GM21360 (cell line): ENCODE measurements at regions not wholly inside any gene's neighbourhood (a gene's known extent, or its start where the extent isn't known, plus 50 kb on each side); places are given as distances from the start of the nearest gene placed in this dataset.

Source experiments
- ATAC-seq: cut with Tn5 transposase; IDR thresholded peaks from one replicate; pipeline ENCODE4 v1.9.1; 2021; ENCODE audit warnings: mild to moderate bottlenecking, moderate library complexity; ENCODE audit not compliant: unreplicated experiment

DNA sequence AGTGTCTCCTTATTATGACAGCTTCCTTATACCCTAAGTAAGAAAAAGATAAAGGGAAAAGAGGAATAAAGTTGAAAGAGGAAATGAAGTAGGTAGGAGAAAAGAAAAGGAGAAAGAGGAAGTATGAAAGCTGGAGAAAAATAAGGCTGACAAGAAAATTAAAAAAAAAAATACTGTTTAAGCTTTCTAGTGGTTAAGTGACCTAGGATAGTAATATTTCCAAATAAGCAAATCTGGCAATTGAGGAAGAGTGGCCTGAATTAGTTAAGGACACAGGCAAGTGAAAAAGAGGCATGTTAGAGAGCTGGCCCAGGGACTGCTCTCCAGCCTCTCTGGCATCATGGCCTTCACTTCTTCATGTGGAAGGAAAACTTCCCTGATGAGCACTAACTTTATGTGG lies 76.5 kb upstream of the ADGRF1 start:
- ATAC-seq = no peak

DNA sequence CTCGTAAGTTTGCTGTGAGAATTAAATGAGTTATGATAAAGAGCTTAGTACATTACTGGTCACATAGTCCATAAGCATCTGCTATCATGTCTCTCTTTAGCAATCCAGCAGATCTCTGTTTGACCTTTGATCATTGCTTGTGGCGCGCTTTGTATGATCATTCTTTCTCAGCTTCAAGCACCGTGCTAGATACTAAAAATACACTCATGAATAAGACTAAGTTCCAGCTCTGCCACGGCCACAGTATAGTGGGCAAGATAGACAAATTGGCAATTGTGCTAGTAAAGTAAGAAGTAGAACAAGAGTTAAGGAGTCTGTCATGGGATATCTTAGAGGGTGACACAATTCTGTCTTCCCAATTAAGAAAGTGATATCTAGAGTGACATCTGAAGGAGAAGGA lies 75.2 kb upstream of the ADGRF1 start:
- ATAC-seq = no peak

DNA sequence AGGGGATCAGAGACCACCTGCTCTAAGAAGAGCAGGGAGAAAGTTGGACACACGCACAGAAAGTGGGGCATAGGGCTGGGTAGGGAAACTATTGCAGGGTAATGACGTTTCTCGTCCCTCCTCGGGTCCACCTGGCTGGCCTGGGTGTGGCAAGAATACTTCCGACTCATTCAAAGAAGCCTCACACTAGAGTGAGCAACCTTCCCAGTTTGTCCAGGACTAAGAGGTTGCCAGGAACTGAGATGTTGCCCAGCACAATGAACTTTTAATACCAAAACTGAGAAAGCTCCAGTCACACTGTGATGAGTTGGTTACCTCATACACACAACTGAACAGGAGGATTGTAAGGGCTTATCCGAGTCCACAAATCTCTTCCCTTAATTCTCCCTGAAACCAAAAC lies 74.5 kb upstream of the ADGRF1 start:
- ATAC-seq = no peak

DNA sequence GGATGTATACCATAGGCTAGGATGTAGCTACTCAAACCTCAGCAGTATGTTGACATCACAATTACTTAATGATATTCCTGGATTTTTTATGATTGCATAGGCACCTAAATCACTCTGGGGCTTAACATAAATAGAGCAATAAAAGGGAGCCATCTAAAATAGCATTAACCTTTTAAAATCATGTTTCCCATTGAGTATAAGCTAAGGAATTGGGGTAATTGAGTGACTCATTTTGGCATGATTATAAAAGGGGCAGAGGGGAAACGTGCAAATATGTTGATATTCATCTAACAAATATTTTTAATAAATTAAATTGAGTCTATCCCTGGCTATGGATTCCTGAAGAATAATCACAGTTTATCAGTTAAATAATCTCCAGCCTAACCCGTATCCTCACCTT lies 74.0 kb upstream of the ADGRF1 start:
- ATAC-seq = no peak

DNA sequence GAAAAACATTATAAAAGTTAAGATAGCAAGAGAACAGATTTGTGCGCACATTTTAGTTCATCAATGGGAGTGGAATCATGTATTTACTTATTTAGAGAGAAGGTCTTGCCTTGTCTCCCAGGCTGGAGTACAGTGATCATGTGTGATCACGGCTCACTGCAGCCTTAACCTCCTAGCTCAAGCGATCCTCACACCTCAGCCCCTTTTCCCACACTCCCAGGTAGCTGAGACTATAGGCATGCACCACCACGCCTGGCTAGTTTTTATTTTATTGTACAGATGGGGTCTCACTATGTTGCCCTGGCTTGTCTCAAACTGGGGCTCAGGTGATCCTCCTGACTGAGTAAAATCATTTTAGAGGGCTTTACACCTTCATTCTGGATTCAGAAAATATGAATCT lies 72.3 kb upstream of the ADGRF1 start:
- no peak for ATAC-seq

DNA sequence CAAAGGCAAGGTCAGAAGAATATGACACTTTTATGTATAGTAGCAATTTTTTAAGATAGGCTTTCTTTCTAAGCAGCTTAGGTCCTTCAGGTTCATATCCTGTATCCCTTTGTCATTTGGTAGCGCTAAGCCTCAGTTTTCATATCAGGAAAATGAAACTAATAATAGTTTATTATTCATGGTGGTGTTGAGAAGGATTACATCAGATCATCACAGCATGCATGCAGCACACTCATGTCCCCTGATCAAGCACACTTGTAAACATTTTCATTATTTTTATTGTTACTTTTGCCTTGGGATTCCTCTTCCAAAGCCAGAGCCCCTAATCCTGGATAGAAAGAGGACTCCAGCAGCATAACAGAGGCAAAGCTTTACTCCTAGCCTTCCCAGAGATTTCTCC lies 70.2 kb upstream of the ADGRF1 start:
- ATAC-seq = no peak

DNA sequence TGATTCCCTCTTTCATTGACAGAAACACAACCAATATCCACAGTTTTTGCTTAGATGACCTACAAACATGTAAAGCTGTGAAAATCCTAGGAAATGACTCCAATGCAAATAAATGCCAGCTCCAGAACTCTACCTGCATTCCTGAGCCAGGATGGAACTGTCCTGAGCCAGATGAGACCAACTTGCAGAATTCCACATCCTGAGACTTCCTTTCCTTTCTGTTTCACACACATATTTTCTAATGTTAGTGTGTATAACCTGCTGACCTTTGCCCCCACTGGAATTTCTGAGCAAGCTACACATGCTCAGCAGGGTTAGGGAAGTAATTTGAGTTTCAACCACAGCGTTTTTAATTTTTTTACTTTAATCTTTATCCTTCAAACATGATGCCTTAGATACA lies 69.6 kb upstream of the ADGRF1 start:
- ATAC-seq = no peak

DNA sequence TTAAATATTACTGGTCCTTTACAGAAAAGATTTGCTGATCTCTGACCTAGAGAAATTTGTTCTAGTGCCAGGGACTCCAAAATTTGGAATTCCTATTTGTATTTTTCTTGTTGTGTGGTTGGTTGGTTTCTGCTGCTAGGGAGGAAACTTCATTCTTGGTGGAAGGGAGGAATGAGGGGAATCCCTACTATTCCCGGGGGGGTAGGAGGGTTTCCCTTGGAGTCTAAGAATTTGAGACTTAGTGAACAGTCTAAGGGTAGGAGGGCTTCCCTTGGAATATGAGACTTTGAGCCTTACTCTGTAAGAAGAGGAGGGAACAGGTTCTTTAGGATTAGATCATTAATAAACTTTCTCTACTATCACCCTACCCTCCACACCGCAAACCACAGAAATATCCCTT lies 67.1 kb upstream of the ADGRF1 start:
- no peak for ATAC-seq

DNA sequence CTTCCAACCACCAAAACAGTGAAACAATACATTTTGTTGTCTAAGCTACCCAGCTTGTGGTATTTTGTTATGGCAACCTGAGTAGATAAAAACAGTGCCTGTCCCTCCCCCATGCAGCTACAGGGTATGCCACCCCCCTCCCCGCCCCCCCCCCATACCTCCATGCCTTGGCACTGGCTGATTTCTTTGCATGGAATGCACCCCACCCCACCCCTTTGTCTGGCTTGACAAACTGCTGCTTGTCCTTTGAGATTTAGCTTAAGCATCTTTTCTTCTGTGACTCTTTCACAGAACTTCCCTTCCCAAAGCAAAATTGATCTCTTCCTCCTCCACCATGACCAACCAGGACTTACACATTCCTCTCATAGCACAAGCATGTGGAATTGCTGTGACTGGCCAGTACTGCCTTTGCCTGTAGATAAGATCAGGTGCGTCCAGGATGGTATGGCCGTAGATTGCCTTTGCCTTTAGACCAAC lies 64.6 kb upstream of the ADGRF1 start:
- ATAC-seq = no peak

DNA sequence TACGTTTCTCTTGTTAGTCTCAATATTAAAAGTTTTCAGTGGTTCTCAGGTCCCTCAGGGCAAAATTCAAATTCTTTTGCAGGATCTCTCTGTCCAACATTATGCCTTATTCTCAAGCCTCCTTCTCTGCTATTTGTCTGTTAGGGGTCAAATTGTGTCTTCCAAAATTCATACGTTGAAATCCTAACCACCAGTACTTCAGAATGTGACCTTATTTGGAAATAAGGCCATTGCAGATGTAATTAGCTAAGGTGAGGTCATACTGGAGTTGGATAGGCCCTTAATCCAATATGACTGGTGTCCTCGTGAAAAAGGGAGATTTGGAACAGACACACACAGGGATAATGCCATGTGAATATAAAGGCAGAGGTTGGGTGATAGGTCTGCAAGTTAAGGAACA lies 64.1 kb upstream of the ADGRF1 start:
- no peak for ATAC-seq

DNA sequence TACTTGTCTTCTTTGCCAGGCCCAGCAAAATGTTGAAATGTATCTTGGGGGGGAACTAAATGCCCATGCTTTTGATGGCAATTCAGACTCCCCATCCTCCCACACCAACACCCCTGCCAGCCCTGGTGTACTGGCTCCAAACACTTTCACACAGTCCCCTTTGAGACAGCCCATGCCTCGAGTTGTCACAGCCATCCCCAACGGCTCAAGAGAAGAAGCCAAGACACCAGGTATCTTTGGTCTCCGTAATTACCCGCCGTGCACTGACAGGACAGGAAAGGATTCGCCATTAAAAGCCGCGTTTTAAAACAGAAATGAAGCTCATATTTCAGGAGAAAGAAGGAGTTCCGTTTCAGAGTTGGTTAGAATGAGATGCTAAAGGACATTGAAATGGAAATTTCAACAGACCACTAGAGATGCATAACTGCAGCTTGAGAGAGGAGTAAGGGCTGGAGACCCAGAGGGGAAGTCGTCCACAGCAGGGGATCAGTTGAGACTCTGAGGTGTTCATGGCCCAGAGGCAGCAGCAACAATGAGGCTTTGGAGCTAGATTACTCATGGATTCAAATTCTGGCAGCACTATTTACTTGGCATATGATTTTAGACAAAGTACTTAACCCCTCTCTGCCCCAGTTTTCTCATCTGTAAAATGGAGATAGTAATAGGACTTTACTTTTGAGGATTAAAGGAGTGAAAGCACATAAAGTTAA lies 63.5 kb upstream of the ADGRF1 start:
- ATAC-seq = no peak

DNA sequence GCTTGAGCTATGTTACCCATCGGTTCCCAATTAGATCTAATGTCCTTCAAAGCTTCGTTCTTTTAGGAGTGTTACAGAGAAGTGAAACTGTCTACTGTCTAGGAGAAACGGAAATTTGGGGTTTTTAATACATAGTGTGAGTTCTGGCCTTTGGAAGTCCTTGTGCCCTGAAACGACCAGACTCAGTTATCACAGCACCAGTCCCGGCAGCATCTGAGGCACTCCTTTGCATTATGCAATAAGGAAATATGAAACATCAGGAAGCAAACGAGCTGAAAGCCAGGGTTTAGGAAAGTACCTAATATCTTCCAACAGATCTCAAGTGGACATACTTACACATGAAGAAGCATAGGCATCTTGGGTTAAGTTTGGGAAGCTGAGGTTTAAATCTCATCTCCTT lies 61.8 kb upstream of the ADGRF1 start:
- ATAC-seq = no peak

DNA sequence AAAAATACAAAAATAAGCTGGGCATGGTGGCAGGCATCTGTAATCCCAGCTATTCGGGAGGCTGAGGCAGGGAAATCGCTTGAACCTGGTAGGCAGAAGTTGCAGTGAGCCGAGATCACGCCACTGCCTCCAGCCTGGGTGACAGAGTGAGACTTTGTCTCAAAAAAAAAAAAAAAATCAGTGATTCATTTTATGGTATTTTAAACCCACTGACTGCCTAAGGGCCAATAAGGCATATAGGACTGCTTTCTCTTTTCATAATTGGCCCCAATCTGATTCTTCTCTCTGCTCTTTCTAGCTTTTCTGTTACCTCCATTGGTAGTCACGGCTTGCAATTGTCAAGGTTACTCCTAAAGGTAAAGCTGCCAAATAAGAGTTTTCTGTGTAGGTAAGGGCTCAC lies 60.2 kb upstream of the ADGRF1 start:
- no peak for ATAC-seq

DNA sequence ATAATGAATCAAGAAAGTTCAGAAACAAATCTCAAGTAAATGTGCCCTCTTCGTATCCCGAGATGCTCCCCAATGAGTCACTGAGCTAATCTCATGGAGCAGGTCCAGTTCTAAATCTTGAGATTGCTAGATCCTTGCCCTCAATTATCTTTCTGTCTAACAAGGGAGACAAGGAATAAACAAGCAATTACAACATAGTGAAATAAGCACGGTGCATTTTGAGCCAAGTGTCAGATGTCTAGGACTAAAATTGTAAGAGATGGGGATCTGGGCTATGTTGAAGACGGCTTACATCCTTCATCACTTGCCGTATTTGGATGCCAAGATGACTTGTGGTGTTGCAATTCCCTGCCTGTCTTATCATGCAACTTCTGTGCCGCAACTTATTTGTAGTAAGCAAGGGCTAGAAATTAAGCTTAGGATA lies 56.5 kb upstream of the ADGRF1 start:
- no peak for ATAC-seq

DNA sequence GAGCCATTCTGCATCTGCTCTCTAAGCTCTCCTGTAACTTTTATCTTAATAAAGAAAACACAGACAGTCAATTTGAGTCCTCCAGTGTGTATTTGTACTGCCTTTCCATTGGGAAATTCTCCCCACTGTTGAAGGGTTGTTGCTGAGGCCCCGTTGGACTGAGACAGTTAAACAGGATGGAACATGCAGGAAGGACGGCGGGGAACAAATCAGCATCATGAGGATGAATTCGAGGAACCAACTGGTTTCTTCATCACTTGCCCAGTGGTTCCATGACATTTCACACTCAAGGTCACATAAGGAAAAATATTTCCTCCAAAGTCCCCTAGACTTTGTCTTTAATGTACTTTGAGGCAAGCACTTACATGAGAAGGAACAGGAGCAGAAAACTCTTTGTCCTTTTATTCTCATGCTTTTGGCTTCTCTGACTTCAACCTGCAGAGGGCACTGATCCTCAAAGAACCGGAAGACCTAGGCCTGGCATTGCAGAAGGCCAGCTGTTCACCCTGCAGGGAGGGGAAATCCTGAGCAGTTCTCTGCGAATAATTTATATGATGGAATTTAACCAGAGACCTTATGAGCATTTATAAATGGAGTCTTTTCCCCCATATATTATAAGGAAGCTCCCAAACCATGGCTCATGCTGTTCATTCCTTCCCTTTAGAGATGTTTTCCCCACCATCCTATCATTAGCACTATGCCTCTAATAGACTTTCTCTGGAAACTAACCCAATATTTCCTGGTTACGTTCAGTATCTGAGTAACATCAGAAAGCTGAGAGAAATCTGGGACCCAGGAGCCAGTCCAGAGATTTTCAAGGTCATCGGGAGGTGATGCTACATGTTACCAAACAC lies 55.2 kb upstream of the ADGRF1 start:
- ATAC-seq = peak; percentile 86

DNA sequence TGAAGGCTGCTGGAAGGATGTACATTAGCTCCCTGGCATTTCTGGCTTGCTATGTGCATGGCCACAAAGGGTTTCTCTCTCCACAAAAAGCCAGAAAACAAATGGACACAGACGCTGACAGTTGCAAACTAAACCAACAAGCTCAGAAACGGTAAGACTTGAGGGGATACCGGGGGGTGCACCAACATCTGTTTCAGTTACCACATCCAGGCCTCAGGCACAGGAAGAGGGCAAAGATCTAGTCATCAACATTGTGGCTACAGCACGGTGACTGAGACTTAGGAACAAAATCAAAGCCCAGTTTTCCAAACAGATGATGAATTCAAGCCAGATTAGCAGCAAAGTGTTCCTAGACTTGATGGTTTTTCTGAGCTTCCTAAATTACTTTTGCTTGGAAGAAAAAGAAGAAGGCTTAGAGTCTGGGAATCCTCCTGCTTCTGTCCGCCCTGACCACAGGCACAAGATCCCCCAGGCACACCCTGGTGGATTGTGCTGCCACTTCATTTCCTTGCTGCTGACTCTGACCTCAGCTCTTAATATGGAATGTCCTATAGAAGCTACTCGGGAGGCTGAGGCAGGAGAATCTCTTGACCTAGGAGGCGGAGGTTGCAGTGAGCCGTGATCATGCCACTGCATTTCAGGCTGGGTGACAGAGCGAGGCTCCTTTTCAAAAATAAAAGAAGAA lies 54.2 kb upstream of the ADGRF1 start:
- ATAC-seq = no peak

DNA sequence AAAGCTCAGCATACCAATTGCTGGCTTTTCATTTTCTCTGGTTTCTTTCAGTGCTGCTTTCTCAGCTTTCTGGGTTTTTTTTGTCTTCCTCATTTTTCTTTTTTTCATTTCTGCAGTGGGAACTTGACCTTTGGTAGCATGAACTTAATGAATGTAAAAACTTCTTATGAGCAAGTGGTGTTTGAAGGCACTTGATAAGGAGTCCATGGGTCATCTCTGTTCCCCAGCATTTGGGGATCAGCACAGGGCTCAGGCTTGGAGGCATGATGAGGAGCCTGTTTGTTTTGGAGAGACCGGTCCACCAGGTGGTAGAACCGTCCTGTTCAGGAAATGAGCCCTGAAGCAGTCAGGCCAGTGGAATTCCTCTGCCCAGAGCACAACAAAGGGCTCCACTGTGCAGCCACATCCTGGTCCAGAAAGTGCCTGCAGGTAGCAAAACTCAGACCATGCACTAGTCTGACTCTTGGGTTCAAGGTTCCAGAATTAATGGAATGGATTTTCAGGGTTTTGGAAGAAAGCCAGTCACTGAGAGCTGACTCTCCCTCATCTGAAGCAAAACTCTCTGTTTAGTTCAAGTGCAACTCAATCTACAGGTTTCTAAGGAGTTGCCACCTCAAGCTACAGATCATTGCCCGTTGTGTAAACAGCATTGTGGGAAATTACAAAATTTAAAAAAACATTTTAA lies 52.3 kb upstream of the ADGRF1 start:
- no peak for ATAC-seq

DNA sequence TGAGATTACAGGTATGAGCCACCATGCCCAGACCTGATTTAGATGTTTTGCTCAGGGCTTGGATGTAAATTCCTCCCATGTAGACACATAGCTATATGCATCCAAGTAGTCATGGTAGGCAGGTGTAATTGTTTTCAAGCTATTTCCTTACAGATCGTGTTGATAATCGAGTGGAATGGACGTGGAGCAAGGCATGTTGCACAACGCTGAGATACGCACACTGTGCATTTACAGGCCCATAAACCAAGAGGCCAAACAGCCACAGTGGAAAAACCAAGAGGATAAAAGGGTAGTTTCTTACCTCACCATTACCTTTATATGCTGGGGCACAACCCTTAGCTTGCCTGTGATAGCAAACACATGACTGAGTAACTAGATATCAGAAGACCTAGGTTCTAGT lies 51.0 kb upstream of the ADGRF1 start:
- no peak for ATAC-seq

DNA sequence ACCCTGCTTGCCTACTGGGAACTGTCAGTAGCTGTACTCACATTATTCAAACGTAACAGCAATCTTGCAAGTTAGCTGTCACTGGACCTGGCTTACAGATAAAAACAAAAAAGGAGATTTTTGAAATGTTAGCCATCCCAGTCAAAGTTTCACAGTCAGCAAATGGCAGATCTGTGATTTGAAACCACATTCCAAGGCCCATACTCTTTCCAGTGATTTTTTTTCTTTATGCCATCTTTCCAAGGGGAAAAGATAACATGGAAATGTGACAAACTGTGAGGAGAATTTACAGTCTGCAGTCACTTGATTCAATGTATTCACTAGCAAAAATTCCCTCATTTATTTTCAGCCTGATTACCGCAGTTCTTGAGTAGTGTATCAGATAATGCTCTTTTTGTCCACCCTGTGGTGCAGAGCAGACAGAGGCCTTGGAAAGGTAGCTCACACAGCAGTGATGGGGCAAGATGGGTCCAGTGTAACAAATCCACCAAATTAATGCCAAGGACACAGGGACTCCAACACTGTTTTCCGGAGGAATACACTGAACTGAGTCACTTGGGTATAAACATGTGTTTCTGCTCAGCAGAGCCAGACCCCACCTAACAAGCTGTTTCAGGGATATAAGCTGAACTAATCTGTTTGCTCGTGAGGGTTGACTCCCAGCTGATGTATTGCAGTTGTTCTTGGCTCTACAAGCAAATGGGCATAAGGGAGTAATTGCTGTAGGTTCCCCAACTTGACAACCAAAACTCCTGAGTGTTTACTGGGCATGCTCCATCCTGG lies 49.9 kb upstream of the ADGRF1 start:
- no peak for ATAC-seq
